Muscle layer of colon (tissue), 2 donors: ENCODE measurements at regions not wholly inside any gene's neighbourhood (a gene's known extent, or its start where the extent isn't known, plus 50 kb on each side); places are given as distances from the start of the nearest gene placed in this dataset.

ENCODE experiments used
- H3K27ac ChIP-seq: one replicate; pipeline ENCODE4 v1.7.0; 2013; ENCODE audit warnings: low read depth, mild to moderate bottlenecking, low read length, moderate library complexity
- H3K27me3 ChIP-seq, 2 donors: one replicate each; pipeline ENCODE4 v1.7.0; 2013; ENCODE audit warnings: low read length in 2 of 2, mild to moderate bottlenecking in 2 of 2; ENCODE audit not compliant: insufficient read depth in 2 of 2, control insufficient read depth in 1 of 2
- H3K36me3 ChIP-seq: one replicate; pipeline ENCODE4 v1.7.0; 2013; ENCODE audit warnings: mild to moderate bottlenecking, low read length; ENCODE audit not compliant: insufficient read depth
- H3K4me1 ChIP-seq: one replicate; pipeline ENCODE4 v1.7.0; 2013; ENCODE audit warnings: mild to moderate bottlenecking, low read length; ENCODE audit not compliant: insufficient read depth
- H3K4me3 ChIP-seq, 2 donors: one replicate each; pipeline ENCODE4 v1.7.0; 2013; ENCODE audit warnings: low read length in 2 of 2, low read depth in 1 of 2, mild to moderate bottlenecking in 1 of 2, moderate library complexity in 1 of 2
- H3K9ac ChIP-seq: one replicate; pipeline ENCODE4 v1.7.0; 2013; ENCODE audit warnings: low read length
- H3K9me3 ChIP-seq: one replicate; pipeline ENCODE4 v1.7.0; 2013; ENCODE audit warnings: mild to moderate bottlenecking, low read length
- donor health status: abdominal sarcoma.
- donor health status: Adenocarcinoma of cecum.

DNA sequence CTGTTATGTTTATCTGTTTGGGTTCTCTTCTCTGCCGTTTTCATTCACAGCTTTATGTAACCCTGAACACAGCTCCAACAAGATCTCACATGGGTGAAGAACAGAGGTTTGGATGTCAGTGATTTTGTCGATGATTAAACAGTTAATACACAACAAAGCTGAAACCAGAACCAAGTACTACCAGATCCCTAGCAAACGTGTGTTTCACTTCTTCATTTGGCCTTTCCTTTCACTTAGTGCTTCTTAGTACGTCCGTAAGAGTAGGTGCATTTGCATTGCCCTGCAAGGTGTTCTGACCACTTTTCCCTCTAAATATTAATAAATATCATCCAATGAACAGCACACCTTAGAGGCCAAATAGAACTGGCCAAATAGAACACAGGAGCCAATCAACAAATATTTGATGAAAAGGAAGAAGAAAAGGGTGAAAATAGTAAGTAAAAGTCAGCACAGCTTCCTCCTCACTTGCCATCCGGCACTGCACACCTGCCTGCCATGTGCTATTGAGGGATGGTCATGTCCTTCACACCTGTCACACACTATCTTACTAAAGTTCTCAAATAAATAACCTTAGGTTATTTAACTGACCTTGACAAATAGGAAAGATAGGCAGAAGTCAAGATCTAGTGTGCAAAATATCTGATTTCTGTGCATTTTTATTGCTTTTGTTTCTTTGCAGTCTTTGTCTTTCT, 252.6 kb upstream of the ANKRD30A start:
- Histone ChIP-seq H3K27me3 (no peaks in the 10 kb centered on the region), H3K4me1 (no peaks in the 10 kb centered on the region), H3K9ac (no peak overlapping the region), H3K4me3 (no peak overlapping the region), H3K36me3 (no peaks in the 10 kb centered on the region), H3K9me3 (no peaks in the 10 kb centered on the region), H3K27ac (no peak overlapping the region)

DNA sequence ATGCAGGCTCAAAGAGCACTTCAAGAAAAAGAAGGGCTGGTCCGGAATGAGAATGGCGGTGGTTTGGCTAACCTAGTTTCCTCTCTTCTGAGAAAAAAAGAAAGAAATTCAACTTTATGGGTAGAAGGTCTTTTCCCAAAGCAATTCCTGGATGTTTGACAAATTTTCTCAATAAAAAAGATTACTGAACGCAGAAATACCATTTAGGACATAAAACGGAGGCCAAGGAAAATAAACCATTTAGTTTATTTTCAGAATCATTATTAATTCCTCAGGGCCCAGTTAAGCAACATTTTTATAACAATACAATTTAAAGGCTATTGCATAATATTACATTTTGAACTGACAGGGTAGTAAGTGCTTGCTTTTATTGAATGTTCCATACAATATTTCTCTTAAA, 284.6 kb upstream of the ANKRD30A start:
- no peak overlapping the region for H3K4me3 ChIP-seq

DNA sequence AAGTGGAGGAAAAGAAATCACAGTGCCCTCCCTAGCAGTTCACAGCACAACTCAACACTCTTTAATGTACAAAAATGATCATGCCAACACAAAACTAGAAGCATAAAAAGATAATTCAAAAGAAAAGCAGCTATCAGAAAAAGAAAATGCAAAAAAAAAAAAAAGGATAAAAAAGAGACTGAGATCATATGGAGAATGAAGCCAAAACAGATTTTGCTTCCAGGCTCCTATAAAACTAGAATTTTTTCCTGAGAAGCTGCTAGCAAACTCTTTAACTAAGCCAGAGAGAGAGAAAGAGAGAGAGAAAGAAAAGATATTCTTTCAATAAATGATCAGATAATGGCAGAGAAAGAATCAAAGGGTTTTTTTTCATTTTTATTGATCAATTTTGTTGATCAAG, 288.0 kb upstream of the ANKRD30A start:
- H3K36me3 ChIP-seq = no peaks in the 10 kb centered on the region
- no peak overlapping the region for H3K4me3 ChIP-seq
- no peaks in the 10 kb centered on the region for H3K4me1 ChIP-seq
- no peaks in the 10 kb centered on the region for H3K9me3 ChIP-seq
- no peaks in the 10 kb centered on the region for H3K27me3 ChIP-seq
- no peak overlapping the region for H3K27ac ChIP-seq
- H3K9ac ChIP-seq = no peak overlapping the region

More for the DNA sequence above, 284.6 kb upstream of the ANKRD30A start:
- no peaks in the 10 kb centered on the region for H3K9me3 ChIP-seq
- H3K27me3 ChIP-seq = no peaks in the 10 kb centered on the region
- H3K9ac ChIP-seq = no peak overlapping the region
- H3K27ac ChIP-seq = no peak overlapping the region
- H3K4me1 ChIP-seq = no peaks in the 10 kb centered on the region
- H3K36me3 ChIP-seq = no peaks in the 10 kb centered on the region

DNA sequence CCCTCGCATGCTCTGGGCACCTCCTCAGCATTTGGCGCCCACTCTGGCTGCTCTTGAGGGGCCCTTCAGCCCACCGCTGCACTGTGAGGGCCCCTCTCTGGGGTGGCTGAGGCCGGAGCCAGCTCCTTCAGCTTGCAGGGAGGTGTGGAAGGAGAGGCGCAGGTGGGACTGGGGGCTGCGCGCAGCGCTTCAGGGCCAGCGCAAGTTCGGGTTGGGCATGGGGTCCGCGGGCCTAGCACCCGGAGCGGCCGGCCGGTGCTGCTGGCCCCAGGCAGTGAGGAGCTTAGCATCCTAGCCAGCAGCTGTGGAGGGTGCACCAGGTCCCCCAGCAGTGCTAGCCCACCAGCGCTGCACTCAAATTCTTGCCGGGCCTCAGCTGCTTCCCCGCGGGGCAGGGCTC, 305.6 kb upstream of the ANKRD30A start:
- no peaks in the 10 kb centered on the region for H3K27me3 ChIP-seq
- H3K27ac ChIP-seq = no peak overlapping the region
- no peaks in the 10 kb centered on the region for H3K9me3 ChIP-seq
- no peaks in the 10 kb centered on the region for H3K4me1 ChIP-seq
- no peak overlapping the region for H3K4me3 ChIP-seq
- H3K9ac ChIP-seq = no peak overlapping the region
- no peaks in the 10 kb centered on the region for H3K36me3 ChIP-seq

DNA sequence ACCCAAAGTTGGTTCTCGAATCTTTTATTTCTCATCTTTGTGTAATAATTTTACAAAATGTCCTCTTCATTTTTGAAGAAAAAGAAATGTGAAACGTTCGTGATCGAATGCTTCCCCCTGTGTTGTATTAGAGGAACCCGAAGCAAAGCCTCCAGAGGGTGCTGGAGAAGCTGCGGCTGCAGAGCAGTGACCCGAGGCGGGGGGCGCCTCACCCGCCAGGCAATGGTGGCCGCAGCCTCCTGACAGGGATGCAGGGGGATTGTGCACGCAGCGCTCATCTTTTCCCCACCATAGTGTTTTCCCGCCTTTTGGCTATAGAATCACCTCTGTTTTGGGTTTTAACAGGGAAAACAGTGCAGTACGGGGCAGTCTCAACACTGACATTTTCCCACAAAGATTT, 307.5 kb upstream of the ANKRD30A start:
- Histone ChIP-seq H3K36me3 (no peaks in the 10 kb centered on the region), H3K27ac (no peak overlapping the region), H3K9ac (no peak overlapping the region), H3K4me1 (no peaks in the 10 kb centered on the region), H3K4me3 (no peak overlapping the region), H3K27me3 (no peaks in the 10 kb centered on the region), H3K9me3 (no peaks in the 10 kb centered on the region)

DNA sequence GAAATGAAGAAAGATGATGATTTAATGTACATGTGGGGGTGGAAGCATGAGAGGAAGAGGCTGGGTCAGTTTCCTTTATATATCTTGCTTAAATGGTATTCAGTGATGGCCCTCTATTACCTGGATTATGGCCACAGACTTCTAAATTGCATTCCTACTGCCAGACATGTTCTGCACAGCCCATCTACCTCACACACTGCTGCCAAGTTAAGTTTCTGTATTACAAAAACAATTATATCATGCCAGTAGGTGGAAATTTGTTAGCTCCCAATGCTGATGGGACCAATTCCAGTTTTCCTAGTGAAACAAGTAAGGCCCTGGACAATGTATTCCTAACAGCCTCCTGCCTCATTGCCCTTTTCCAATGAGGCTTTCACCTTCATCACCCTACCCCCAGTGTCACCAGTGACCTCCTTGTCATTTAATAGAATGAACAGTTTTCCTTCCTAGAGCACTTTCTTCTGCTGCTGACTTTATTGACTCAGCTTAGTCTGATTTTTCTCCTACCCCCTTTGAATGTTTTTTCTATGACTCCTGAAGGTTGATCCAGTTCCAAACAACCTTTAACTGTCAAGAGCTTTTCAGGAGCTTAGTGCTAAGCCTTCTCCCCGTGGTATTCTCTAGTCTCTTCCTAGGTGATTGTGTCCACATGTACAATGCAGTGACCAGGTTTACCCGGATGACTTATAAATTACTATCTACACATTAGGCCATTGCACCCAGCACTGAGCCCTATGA, 316.6 kb upstream of the ANKRD30A start:
- no peaks in the 10 kb centered on the region for H3K9me3 ChIP-seq
- no peak overlapping the region for H3K4me3 ChIP-seq
- H3K9ac ChIP-seq = no peak overlapping the region
- no peaks in the 10 kb centered on the region for H3K36me3 ChIP-seq
- peaks cover 12% of the 10 kb centered on the region for H3K4me1 ChIP-seq
- no peaks in the 10 kb centered on the region for H3K27me3 ChIP-seq
- peak overlapping the region; percentile 23 for H3K27ac ChIP-seq

DNA sequence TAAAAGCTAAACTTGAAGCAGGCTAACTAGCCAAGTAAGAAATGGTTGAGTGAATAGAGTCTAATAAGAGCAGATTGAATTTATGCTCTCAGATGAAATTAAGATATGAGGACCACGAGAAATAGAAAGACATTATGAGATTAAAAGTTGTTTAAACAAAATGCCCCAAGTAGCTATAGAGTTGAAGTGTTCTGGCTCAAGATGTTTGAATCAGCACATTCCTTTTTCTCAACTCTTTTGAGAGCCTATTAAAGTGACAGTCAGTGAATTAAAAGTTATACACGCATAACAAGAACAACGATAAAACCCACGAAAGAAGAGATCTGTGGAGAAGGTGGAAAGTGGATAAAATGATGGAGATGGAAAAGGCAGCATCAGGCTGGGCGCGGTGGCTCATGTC, 322.2 kb upstream of the ANKRD30A start:
- Histone ChIP-seq H3K36me3 (no peaks in the 10 kb centered on the region), H3K9ac (no peak overlapping the region), H3K9me3 (no peaks in the 10 kb centered on the region), H3K27ac (peak overlapping the region; percentile 70), H3K4me3 (peak overlapping the region in 1 of 2 donors; percentile 21), H3K27me3 (no peaks in the 10 kb centered on the region), H3K4me1 (peaks cover 26% of the 10 kb centered on the region)

DNA sequence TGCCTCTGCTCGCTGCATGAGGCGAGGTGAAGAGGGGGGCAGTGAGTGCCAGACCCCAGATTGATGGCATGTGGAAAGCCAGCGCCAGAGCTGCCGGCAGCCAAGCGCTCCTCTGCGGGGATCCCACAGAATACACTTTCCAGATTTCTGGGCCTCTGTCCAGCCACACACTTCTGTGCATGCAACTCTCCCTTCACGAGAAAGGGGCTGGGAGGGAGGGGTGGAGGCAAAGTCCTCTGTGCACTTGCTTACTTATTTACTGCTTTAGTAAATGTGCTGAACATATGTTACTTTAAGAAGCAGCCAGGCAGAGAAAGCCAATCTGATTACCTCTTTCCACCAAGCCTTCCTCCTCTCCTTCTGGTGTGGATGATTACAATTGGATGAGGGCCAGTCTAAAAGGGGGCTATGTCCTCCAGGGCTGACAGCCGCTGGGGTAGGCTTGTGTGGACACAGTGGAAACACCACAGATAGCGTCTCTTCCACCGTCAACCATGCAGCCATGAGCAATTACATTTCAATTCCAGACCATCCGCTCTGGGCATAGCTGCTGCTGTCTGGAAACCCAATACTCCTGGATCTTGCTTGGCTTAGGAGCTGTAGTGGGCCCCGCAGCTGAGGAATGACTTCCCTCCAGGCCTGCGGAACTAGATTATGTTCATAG, 322.8 kb upstream of the ANKRD30A start:
- Histone ChIP-seq H3K27me3 (no peaks in the 10 kb centered on the region), H3K4me3 (peak overlapping the region; percentile 21 to 22), H3K36me3 (no peaks in the 10 kb centered on the region), H3K4me1 (peaks cover 26% of the 10 kb centered on the region), H3K27ac (peak overlapping the region; percentile 70), H3K9ac (no peak overlapping the region), H3K9me3 (no peaks in the 10 kb centered on the region)

DNA sequence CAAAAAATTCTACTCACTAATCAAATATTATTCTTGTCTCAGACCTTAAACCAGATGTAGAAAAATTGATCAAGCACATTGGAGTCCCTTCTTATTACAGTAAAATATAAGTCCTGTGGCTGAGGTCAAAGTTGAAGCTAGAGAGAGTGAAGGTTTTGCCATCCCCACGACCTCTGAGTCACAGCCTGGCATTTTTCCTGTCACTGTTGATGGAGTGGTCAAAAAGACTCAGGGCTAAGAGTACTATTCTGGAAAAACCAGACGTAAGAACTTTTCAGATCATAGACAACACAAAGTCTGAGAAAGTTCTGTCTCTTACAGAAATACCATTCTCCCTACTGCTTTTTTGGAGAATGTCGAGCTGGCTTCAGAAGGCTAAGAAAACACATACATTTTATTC, 323.7 kb upstream of the ANKRD30A start:
- Histone ChIP-seq H3K27ac (no peak overlapping the region), H3K9ac (no peak overlapping the region), H3K4me1 (peaks cover 26% of the 10 kb centered on the region)

DNA sequence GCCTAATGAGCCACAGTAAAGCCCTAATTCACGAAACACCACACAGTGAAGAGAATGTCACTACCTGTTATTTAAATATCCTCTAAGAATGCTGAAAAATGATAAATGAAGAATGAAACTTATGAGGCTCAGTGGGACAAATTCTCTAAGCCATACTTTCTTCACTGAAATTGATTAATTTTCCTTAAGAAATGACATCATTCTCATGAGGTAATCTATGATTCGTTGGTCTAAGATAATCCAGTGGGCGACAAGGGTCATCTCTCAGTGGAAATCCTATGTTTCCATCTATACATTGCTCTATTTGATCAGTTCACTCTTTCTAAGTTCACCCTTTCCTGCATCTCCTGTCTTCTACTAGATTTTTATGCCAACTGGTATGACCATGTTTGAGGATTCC, 330.4 kb upstream of the ANKRD30A start:
- Histone ChIP-seq H3K4me1 (peaks cover 3% of the 10 kb centered on the region), H3K9me3 (no peaks in the 10 kb centered on the region), H3K27ac (no peak overlapping the region), H3K27me3 (no peaks in the 10 kb centered on the region), H3K4me3 (no peak overlapping the region), H3K36me3 (no peaks in the 10 kb centered on the region), H3K9ac (no peak overlapping the region)

More for the DNA sequence above, 323.7 kb upstream of the ANKRD30A start:
- H3K9me3 ChIP-seq = no peaks in the 10 kb centered on the region
- H3K36me3 ChIP-seq = no peaks in the 10 kb centered on the region
- no peak overlapping the region for H3K4me3 ChIP-seq
- H3K27me3 ChIP-seq = no peaks in the 10 kb centered on the region

DNA sequence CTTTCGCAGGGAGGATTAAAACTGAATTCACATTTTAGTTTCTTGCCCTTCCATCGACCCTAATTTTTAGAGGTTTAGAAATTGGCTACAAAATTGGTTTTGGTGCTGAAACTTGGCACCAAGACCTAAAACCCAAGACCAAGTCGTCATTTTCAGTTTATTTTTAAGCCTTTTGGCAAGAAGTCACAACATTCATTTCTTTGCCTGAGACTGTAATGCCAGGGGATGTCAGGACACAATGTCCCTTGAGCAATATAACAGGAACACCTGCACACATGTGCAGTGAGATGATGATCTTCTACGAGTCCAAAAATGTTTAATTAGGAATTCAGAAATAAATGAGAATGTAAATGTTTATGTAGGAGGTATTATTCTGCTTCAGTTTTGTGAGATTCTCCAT, 335.4 kb upstream of the ANKRD30A start:
- Histone ChIP-seq H3K36me3 (no peaks in the 10 kb centered on the region), H3K4me3 (no peak overlapping the region), H3K9ac (no peak overlapping the region), H3K9me3 (no peaks in the 10 kb centered on the region), H3K4me1 (peaks cover 6% of the 10 kb centered on the region), H3K27me3 (no peaks in the 10 kb centered on the region), H3K27ac (no peak overlapping the region)
